T-helper 1 cell (primary cell): ENCODE measurements at regions not wholly inside any gene's neighbourhood (a gene's known extent, or its start where the extent isn't known, plus 50 kb on each side); places are given as distances from the start of the nearest gene placed in this dataset.
"Not testable (repeated sequence)": the region's sequence is repeated elsewhere in the genome, so short reads cannot be mapped to it uniquely, and the experiment has no call there.

Source experiments
- DNase-seq, 5 donors: peaks; one replicate each; pipeline ENCODE4 v3.0.0-alpha.2; 2012 to 2020

- DNase-seq, result no peak
These were observed 161.5 kb downstream of the NRIP1 start for GRCh38 chr21:14903172-14903865.

- DNase-seq, result peak in 1 of 5 donors; percentile 24
These were observed 163.3 kb downstream of the NRIP1 start for GRCh38 chr21:14901482-14901958.

- peak in 1 of 5 donors; percentile 4 for DNase-seq
These were observed 164.2 kb downstream of the NRIP1 start for GRCh38 chr21:14900611-14901010.

GRCh38 chr21:14900058-14900457, 164.7 kb downstream of the NRIP1 start:
- DNase-seq, result no peak

- no peak for DNase-seq
These were observed 169.0 kb downstream of the NRIP1 start for GRCh38 chr21:14895792-14896191.

- no peak for DNase-seq
These were observed 174.7 kb downstream of the NRIP1 start for GRCh38 chr21:14890141-14890540.

- no peak for DNase-seq
These were observed 175.6 kb downstream of the NRIP1 start for GRCh38 chr21:14889080-14889810.

- no peak for DNase-seq
These were observed 176.6 kb downstream of the NRIP1 start for GRCh38 chr21:14888202-14888601.

- DNase-seq, result no peak
These were observed 178.8 kb downstream of the NRIP1 start for GRCh38 chr21:14886001-14886400.

GRCh38 chr21:14883351-14883750, 181.4 kb downstream of the NRIP1 start:
- no peak for DNase-seq

- DNase-seq, result not testable (repeated sequence)
These were observed 182.3 kb downstream of the NRIP1 start for GRCh38 chr21:14882545-14882944.

GRCh38 chr21:14881863-14882499, 182.8 kb downstream of the NRIP1 start:
- DNase-seq, result no peak

GRCh38 chr21:14880922-14881321, 183.9 kb downstream of the NRIP1 start:
- no peak for DNase-seq

- DNase-seq, result no peak
These were observed 185.3 kb downstream of the NRIP1 start for GRCh38 chr21:14879458-14879857.

GRCh38 chr21:14878971-14879370, 185.8 kb downstream of the NRIP1 start:
- no peak for DNase-seq

- no peak for DNase-seq
These were observed 187.1 kb downstream of the NRIP1 start for GRCh38 chr21:14877581-14878228.

GRCh38 chr21:14876524-14876840, 188.3 kb downstream of the NRIP1 start:
- no peak for DNase-seq

- DNase-seq, result no peak
These were observed 188.9 kb downstream of the NRIP1 start for GRCh38 chr21:14875704-14876523.

- no peak for DNase-seq
These were observed 189.6 kb downstream of the NRIP1 start for GRCh38 chr21:14875186-14875585.

- DNase-seq, result no peak
These were observed 190.4 kb downstream of the NRIP1 start for GRCh38 chr21:14874379-14874778.

GRCh38 chr21:14871861-14872260, 192.9 kb downstream of the NRIP1 start:
- no peak for DNase-seq

GRCh38 chr21:14870853-14871149, 194.0 kb downstream of the NRIP1 start:
- DNase-seq, result no peak
